HK-2 (cell line): ENCODE measurements at regions not wholly inside any gene's neighbourhood (a gene's known extent, or its start where the extent isn't known, plus 50 kb on each side); places are given as distances from the start of the nearest gene placed in this dataset.

Source experiments
- DNase-seq: peaks from one replicate; pipeline ENCODE4 v3.0.0-alpha.2; 2018; ENCODE audit not compliant: unreplicated experiment

GRCh38 chr13:63435667-63436324, 2020.1 kb upstream of the PCDH20 start:
- DNase-seq = peak; percentile 66

GRCh38 chr13:63433546-63434150, 2018.0 kb upstream of the PCDH20 start:
- DNase-seq = no peak

DNA sequence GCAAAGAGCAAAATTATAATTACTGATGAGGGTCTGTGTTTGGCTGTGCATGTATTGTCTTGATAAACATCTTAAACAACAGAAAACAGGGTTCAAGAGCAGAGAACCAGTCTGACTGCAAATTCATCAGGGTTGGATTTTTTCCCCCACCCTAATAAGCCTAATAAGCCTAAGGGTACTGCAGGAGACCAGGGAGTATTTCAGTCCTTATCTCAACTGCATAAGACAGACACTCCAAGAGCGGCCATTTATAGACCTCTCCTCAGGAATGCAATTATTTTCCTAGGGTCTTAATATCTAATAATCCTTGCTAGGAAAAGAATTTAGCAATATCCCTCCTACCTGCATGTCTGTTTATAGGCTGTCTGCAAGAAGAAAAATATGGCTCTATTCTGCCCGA, 2011.5 kb upstream of the PCDH20 start:
- DNase-seq = no peak

DNA sequence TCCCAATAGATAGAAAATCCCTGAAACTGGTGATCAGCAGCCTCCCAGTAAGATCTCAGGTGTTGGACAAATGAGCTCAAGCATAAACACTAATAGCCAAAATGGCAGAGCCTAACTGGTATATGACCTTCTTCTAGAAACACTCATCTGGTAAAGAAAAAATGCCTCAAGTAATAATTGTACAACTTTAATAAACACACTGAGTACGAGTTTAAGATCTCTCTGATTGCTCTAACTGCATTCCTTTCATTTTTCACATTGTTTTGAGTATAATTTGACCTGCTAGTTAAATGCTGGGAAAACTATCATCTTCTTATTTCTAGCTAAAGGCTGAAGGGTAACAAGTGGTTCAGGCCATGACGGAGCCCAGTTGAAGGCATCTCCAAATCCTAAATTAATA, 2009.5 kb upstream of the PCDH20 start:
- DNase-seq = no peak

DNA sequence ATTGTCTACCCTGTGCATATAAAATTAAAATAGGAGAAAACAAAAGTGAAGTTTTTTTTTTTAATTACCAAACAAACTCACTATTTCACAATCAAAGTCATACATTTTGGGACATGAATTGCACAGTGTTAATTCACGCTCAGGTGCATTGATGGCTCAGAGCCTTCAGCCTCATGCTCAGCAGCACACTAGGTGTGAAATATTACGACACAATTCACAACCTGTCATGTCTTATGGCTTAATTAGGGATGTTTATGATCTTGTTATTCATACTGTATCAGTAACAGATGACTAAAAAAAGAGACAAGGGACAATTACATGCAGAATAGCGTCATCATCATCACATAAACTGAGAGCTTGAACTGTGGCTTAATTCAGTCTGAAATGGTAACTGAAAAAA, 2005.5 kb upstream of the PCDH20 start:
- no peak for DNase-seq

DNA sequence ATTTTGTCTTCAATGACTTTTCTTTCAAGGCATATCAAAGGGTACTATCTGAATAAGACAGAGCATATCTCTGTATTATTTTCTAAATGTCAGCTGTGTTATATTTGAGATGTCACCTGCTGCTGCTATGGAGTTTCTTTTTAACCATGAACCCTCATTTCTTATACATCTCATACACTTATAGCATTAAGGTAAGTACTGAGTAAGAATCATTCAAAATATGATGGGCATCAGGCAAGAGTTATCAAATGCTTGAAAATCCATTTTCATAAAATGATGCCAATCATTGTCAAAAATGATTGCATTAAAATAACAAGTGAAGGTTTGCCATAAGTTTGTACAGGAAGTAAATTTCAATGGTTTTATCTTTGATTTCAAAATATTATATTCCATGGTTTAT, 2005.0 kb upstream of the PCDH20 start:
- no peak for DNase-seq

- DNase-seq = no peak
Observed at GRCh38 chr13:63414247-63414646, 1998.6 kb upstream of the PCDH20 start.

- DNase-seq = no peak
Observed at GRCh38 chr13:63409791-63410351, 1994.2 kb upstream of the PCDH20 start.

GRCh38 chr13:63408331-63409189, 1992.9 kb upstream of the PCDH20 start:
- no peak for DNase-seq

- no peak for DNase-seq
Observed at GRCh38 chr13:63403733-63404132, 1988.1 kb upstream of the PCDH20 start.

GRCh38 chr13:63396746-63397145, 1981.1 kb upstream of the PCDH20 start:
- no peak for DNase-seq

GRCh38 chr13:63393112-63393511, 1977.5 kb upstream of the PCDH20 start:
- DNase-seq = no peak

GRCh38 chr13:63389756-63390155, 1974.1 kb upstream of the PCDH20 start:
- no peak for DNase-seq

- peak; percentile 6 for DNase-seq
Observed at GRCh38 chr13:63381078-63381859, 1965.6 kb upstream of the PCDH20 start.

GRCh38 chr13:63377986-63378385, 1962.3 kb upstream of the PCDH20 start:
- DNase-seq = no peak

GRCh38 chr13:63370101-63370500, 1954.5 kb upstream of the PCDH20 start:
- DNase-seq = no peak

DNA sequence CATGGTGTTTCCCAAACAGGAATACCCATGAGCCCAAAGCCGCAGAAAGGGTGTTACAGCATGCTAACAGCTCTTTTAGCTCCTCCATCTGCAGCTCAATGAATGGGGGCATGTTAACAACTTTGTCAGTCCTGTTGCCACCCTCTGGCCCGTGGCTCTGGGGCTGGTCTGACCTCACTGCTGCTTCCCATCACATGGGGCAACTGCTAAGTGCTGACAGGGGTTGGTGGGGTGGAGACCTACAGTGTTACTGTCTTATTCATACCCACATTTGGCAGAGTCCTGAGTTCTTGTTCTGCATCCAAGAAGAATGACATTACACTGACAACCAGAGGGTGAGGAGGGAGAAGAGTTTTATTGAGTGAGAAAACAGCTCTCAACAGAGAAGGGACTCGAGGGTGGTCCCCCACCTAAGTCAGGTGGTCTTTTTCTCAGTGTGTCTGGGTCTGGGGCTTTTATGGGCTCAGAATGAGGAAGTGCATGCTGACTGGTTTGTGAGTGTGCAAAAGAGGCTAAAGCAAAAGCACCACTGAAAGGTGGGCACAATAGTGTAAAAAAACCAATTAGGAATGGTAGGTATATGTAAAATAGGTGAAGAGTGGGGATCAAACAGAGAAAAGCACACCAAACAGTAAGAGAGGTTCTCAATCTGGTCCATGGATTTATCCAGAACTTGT, 1952.0 kb upstream of the PCDH20 start:
- no peak for DNase-seq

DNA sequence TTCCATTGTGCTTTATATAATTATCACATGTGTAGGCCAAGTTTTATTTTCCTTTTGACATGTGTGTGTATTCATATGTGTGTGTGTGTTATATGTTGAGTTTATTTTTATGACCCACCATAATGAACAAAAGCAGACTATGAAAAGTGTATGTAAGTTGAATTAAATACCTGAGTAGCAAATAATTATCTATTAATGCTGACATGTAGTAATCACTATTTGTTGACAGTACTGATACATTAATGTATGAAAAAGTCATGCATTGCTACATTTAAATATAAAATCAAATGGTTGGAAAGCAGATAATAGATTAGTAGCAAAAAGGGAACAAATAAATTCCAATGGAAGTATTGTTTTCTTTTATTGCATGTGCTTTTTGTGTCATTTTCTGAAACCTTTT, 1948.5 kb upstream of the PCDH20 start:
- no peak for DNase-seq

DNA sequence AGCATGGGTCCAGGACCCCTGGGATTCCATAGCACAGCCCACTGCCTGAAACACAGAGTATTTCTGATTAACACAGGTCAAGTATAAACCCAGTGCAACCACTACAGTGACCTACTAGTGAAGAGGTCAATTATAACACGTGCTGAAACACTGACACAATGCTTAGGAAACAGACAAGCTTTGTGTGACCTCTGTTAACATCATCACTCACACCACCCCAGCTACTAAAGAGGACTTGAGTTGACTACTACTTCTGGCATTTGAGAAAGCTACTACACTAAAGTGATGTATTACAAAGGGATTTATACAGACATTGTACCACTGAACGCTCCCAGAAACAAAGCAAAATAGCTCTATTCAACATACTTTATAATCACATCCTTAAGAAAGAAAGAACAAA, 1935.9 kb upstream of the PCDH20 start:
- no peak for DNase-seq

- no peak for DNase-seq
Observed at GRCh38 chr13:63351081-63351480, 1935.4 kb upstream of the PCDH20 start.

DNA sequence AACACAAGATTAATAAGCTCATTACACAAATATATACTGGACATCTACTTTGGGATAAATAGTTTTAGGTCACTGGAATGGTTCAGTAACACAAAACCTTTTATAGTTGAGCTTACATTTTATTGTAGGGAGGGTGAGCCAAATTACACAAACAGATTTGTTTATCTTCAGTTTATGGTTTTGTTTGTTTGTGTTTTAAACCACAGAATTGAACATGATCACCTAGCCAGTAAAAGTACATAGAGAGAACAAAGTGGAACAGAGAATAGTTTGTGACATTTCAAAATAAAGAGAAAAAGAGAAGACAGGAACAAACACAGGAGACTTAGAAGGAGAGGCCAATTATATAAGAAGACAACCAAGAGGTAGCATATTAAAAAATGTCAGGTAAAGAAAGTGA, 1930.2 kb upstream of the PCDH20 start:
- no peak for DNase-seq
